OCI-LY3 (cell line): ENCODE measurements at regions not wholly inside any gene's neighbourhood (a gene's known extent, or its start where the extent isn't known, plus 50 kb on each side); places are given as distances from the start of the nearest gene placed in this dataset.

Source experiments
- EZH2phosphoT487 ChIP-seq: fragments of 200-600 bp; shearing (Covaris generic); IDR thresholded peaks from 2 replicates; pipeline ENCODE4 v1.6.1; 2018; ENCODE audit warnings: antibody characterized with exemption, mixed run types, low read depth
- TF ChIP-seq, protein P1 (sequence below): fragments of 200-600, 300-600 bp; sonication (generic); IDR thresholded peaks from 2 replicates; pipeline ENCODE4 v1.5.1; 2014; ENCODE audit warnings: antibody characterized with exemption, low read length, low read depth

DNA sequence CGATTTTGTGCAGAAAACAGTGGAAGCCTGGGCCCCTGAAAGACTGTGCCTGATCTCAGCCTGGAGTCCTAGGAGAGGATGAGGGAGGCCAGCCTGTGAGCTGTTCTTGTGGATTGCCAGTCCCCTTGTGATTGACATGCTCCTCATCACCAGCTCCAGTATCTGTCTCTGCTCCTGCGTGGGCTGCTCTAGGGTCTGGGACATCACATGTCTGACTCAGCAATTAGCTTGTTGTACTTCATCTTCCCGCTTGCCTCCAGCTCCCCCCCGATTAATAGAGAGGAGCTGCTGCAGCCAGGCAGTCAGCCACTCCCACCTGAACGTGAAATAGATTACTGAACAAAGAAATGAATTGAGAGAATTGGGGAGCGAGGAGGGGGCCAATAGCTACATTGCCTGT, 99.6 kb upstream of the TBX20 start:
- TF ChIP-seq, protein P1, sequence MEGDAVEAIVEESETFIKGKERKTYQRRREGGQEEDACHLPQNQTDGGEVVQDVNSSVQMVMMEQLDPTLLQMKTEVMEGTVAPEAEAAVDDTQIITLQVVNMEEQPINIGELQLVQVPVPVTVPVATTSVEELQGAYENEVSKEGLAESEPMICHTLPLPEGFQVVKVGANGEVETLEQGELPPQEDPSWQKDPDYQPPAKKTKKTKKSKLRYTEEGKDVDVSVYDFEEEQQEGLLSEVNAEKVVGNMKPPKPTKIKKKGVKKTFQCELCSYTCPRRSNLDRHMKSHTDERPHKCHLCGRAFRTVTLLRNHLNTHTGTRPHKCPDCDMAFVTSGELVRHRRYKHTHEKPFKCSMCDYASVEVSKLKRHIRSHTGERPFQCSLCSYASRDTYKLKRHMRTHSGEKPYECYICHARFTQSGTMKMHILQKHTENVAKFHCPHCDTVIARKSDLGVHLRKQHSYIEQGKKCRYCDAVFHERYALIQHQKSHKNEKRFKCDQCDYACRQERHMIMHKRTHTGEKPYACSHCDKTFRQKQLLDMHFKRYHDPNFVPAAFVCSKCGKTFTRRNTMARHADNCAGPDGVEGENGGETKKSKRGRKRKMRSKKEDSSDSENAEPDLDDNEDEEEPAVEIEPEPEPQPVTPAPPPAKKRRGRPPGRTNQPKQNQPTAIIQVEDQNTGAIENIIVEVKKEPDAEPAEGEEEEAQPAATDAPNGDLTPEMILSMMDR: no peak
- TF ChIP-seq EZH2phosphoT487: no peak
